ENCODE measurements at regions not wholly inside any gene's neighbourhood (a gene's known extent, or its start where the extent isn't known, plus 50 kb on each side); places are given as distances from the start of the nearest gene placed in this dataset.
"Not testable (repeated sequence)": the region's sequence is repeated elsewhere in the genome, so short reads cannot be mapped to it uniquely, and the experiment has no call there.

- DNase-seq (ENCODE audit: low spot score, unreplicated experiment); H3K27ac Mint-ChIP-seq; H3K4me1 Mint-ChIP-seq (ENCODE audit: low read depth); H3K9me3 Mint-ChIP-seq (ENCODE audit: low read depth); H3K27me3 Mint-ChIP-seq; H3K4me3 Mint-ChIP-seq (ENCODE audit: low read depth); H3K36me3 Mint-ChIP-seq (ENCODE audit: insufficient read depth): not testable (repeated sequence)
These were observed 178.2 kb upstream of the ZNG1F start for GRCh38 chr9:41367301-41367700.

- not testable (repeated sequence) for H3K27ac Mint-ChIP-seq; H3K4me3 Mint-ChIP-seq (ENCODE audit: low read depth); H3K4me1 Mint-ChIP-seq (ENCODE audit: low read depth); H3K27me3 Mint-ChIP-seq; H3K36me3 Mint-ChIP-seq (ENCODE audit: insufficient read depth); H3K9me3 Mint-ChIP-seq (ENCODE audit: low read depth); DNase-seq (ENCODE audit: low spot score, unreplicated experiment)
These were observed 172.7 kb upstream of the ZNG1F start for GRCh38 chr9:41361790-41362189.

GRCh38 chr9:41359116-41359515 lies 170.0 kb upstream of the ZNG1F start:
- H3K9me3 Mint-ChIP-seq (ENCODE audit: low read depth); H3K27me3 Mint-ChIP-seq; H3K4me1 Mint-ChIP-seq (ENCODE audit: low read depth); H3K36me3 Mint-ChIP-seq (ENCODE audit: insufficient read depth): not testable (repeated sequence)
- Mint-ChIP-seq H3K27ac (peak overlapping the region; percentile 90), H3K4me3 (ENCODE audit: low read depth) (peak overlapping the region; percentile 90)
- DNase-seq (ENCODE audit: low spot score, unreplicated experiment) = peak; percentile 19

- Mint-ChIP-seq H3K4me3 (ENCODE audit: low read depth) (peak overlapping the region; percentile 90), H3K27ac (peak overlapping the region; percentile 88)
- H3K27me3 Mint-ChIP-seq; H3K9me3 Mint-ChIP-seq (ENCODE audit: low read depth); H3K36me3 Mint-ChIP-seq (ENCODE audit: insufficient read depth); H3K4me1 Mint-ChIP-seq (ENCODE audit: low read depth): not testable (repeated sequence)
- DNase-seq (ENCODE audit: low spot score, unreplicated experiment) = peak; percentile 81
These were observed 169.6 kb upstream of the ZNG1F start for GRCh38 chr9:41358682-41359081.

- H3K36me3 Mint-ChIP-seq (ENCODE audit: insufficient read depth); H3K27me3 Mint-ChIP-seq; H3K4me1 Mint-ChIP-seq (ENCODE audit: low read depth); DNase-seq (ENCODE audit: low spot score, unreplicated experiment); H3K9me3 Mint-ChIP-seq (ENCODE audit: low read depth): not testable (repeated sequence)
- H3K4me3 Mint-ChIP-seq (ENCODE audit: low read depth) = peak overlapping the region; percentile 90
- H3K27ac Mint-ChIP-seq = peak overlapping the region; percentile 88
These were observed 168.8 kb upstream of the ZNG1F start for GRCh38 chr9:41357918-41358404.

GRCh38 chr9:41357350-41357748 lies 168.2 kb upstream of the ZNG1F start:
- not testable (repeated sequence) for H3K9me3 Mint-ChIP-seq (ENCODE audit: low read depth); DNase-seq (ENCODE audit: low spot score, unreplicated experiment); H3K27me3 Mint-ChIP-seq; H3K4me3 Mint-ChIP-seq (ENCODE audit: low read depth); H3K27ac Mint-ChIP-seq; H3K4me1 Mint-ChIP-seq (ENCODE audit: low read depth); H3K36me3 Mint-ChIP-seq (ENCODE audit: insufficient read depth)

GRCh38 chr9:41356588-41357349 lies 167.7 kb upstream of the ZNG1F start:
- H3K27ac Mint-ChIP-seq; H3K4me3 Mint-ChIP-seq (ENCODE audit: low read depth); H3K36me3 Mint-ChIP-seq (ENCODE audit: insufficient read depth); DNase-seq (ENCODE audit: low spot score, unreplicated experiment); H3K9me3 Mint-ChIP-seq (ENCODE audit: low read depth); H3K4me1 Mint-ChIP-seq (ENCODE audit: low read depth); H3K27me3 Mint-ChIP-seq: not testable (repeated sequence)

- DNase-seq (ENCODE audit: low spot score, unreplicated experiment); H3K36me3 Mint-ChIP-seq (ENCODE audit: insufficient read depth); H3K4me3 Mint-ChIP-seq (ENCODE audit: low read depth); H3K27ac Mint-ChIP-seq; H3K4me1 Mint-ChIP-seq (ENCODE audit: low read depth); H3K27me3 Mint-ChIP-seq; H3K9me3 Mint-ChIP-seq (ENCODE audit: low read depth): not testable (repeated sequence)
These were observed 166.8 kb upstream of the ZNG1F start for GRCh38 chr9:41355712-41356450.

GRCh38 chr9:41354978-41355377 lies 165.9 kb upstream of the ZNG1F start:
- not testable (repeated sequence) for H3K27me3 Mint-ChIP-seq; DNase-seq (ENCODE audit: low spot score, unreplicated experiment); H3K9me3 Mint-ChIP-seq (ENCODE audit: low read depth); H3K4me3 Mint-ChIP-seq (ENCODE audit: low read depth); H3K4me1 Mint-ChIP-seq (ENCODE audit: low read depth); H3K27ac Mint-ChIP-seq; H3K36me3 Mint-ChIP-seq (ENCODE audit: insufficient read depth)

- H3K4me1 Mint-ChIP-seq (ENCODE audit: low read depth); H3K27ac Mint-ChIP-seq; DNase-seq (ENCODE audit: low spot score, unreplicated experiment); H3K27me3 Mint-ChIP-seq; H3K36me3 Mint-ChIP-seq (ENCODE audit: insufficient read depth); H3K4me3 Mint-ChIP-seq (ENCODE audit: low read depth); H3K9me3 Mint-ChIP-seq (ENCODE audit: low read depth): not testable (repeated sequence)
These were observed 165.2 kb upstream of the ZNG1F start for GRCh38 chr9:41354060-41354934.

- H3K4me1 Mint-ChIP-seq (ENCODE audit: low read depth); H3K4me3 Mint-ChIP-seq (ENCODE audit: low read depth); H3K27me3 Mint-ChIP-seq; H3K9me3 Mint-ChIP-seq (ENCODE audit: low read depth); DNase-seq (ENCODE audit: low spot score, unreplicated experiment); H3K36me3 Mint-ChIP-seq (ENCODE audit: insufficient read depth); H3K27ac Mint-ChIP-seq: not testable (repeated sequence)
These were observed 163.9 kb upstream of the ZNG1F start for GRCh38 chr9:41353026-41353425.

- H3K27me3 Mint-ChIP-seq; H3K36me3 Mint-ChIP-seq (ENCODE audit: insufficient read depth); H3K9me3 Mint-ChIP-seq (ENCODE audit: low read depth); H3K4me3 Mint-ChIP-seq (ENCODE audit: low read depth); H3K4me1 Mint-ChIP-seq (ENCODE audit: low read depth); DNase-seq (ENCODE audit: low spot score, unreplicated experiment); H3K27ac Mint-ChIP-seq: not testable (repeated sequence)
These were observed 163.3 kb upstream of the ZNG1F start for GRCh38 chr9:41352390-41352789.

GRCh38 chr9:41347893-41348292 lies 158.8 kb upstream of the ZNG1F start:
- H3K27me3 Mint-ChIP-seq; H3K4me1 Mint-ChIP-seq (ENCODE audit: low read depth); H3K4me3 Mint-ChIP-seq (ENCODE audit: low read depth): not testable (repeated sequence)

More at GRCh38 chr9:41347893-41348292, 158.8 kb upstream of the ZNG1F start:
- DNase-seq (ENCODE audit: low spot score, unreplicated experiment); H3K36me3 Mint-ChIP-seq (ENCODE audit: insufficient read depth); H3K27ac Mint-ChIP-seq; H3K9me3 Mint-ChIP-seq (ENCODE audit: low read depth): not testable (repeated sequence)

Measured in progenitor cell of endocrine pancreas (in vitro differentiated cells).